Suprapubic skin (tissue), 4 donors: ENCODE measurements at regions not wholly inside any gene's neighbourhood (a gene's known extent, or its start where the extent isn't known, plus 50 kb on each side); places are given as distances from the start of the nearest gene placed in this dataset.

Experiments
- CTCF ChIP-seq, 2 donors: fragments of 200-600 bp in 1 of 2; fragments of 450-650 bp in 1 of 2; sonication (generic) in 1 of 2; IDR thresholded peaks; one replicate each; pipeline ENCODE4 v1.5.1; 2016 to 2019; ENCODE audit warnings: antibody characterized with exemption in 2 of 2, mild to moderate bottlenecking in 1 of 2, moderate library complexity in 1 of 2
- POLR2A ChIP-seq, 2 donors: fragments of 450-650 bp; IDR thresholded peaks; one replicate each; pipeline ENCODE4 v1.6.1; 2017; ENCODE audit warnings: antibody characterized with exemption in 2 of 2, mild to moderate bottlenecking in 2 of 2, moderate library complexity in 2 of 2
- POLR2AphosphoS5 ChIP-seq, 3 donors: sonication (generic); formaldehyde crosslinking; IDR thresholded peaks; one replicate each; pipeline ENCODE4 v1.6.1; 2017; ENCODE audit warnings: antibody characterized with exemption in 3 of 3

GRCh38 chr5:109987355-109987754 is 297.6 kb downstream of the MAN2A1 start:
- TF ChIP-seq CTCF (IDR thresholded peaks at IDR 0.05) = no peak
- TF ChIP-seq POLR2AphosphoS5 (IDR thresholded peaks at IDR 0.05) = no peak
- no peak for TF ChIP-seq POLR2A (IDR thresholded peaks at IDR 0.05)
